HepG2 (cell line): ENCODE measurements at regions not wholly inside any gene's neighbourhood (a gene's known extent, or its start where the extent isn't known, plus 50 kb on each side); places are given as distances from the start of the nearest gene placed in this dataset.

Source experiments
- ATAC-seq: fragments of 200-7000 bp; cut with Tn5 transposase; 3 replicates; pipeline ENCODE4 v1.9.1; 2020; ENCODE audit warnings: mild to moderate bottlenecking, moderate library complexity
- BruUV-seq: library from RNA; stranded (reverse); fragments of 400-500 nt; replicated peaks from 2 replicates; lab custom pipeline; 2021; lab: Mats Ljungman, UMichigan
- CTCF ChIA-PET: fragments of 300-600 bp; formaldehyde crosslinking; extraction: SDS; loops from one replicate; lab custom pipeline; 2021; ENCODE audit warnings: low total read pairs, inconsistent platforms, low intra/inter-chr PET ratio; lab: Yijun Ruan, JAX
- POLR2A ChIA-PET: fragments of 350-600 bp; sonication (Branson Sonifier 250); formaldehyde crosslinking; loops from one replicate; lab custom pipeline; 2020; ENCODE audit warnings: antibody characterized with exemption, inconsistent platforms; lab: Yijun Ruan, JAX
- DNase-seq: peaks from one replicate; pipeline ENCODE4 v3.0.0-alpha.2; 2015; ENCODE audit warnings: low spot score
- FAIRE-seq: peaks from 3 replicates; lab custom pipeline; 2011; peaks lifted over from hg19 to GRCh38; lab: Jason Lieb, UNC
- H2AFZ ChIP-seq: one replicate; pipeline ENCODE4 v1.6.1; 2011; ENCODE audit warnings: low read length, inconsistent platforms
- H3K27ac ChIP-seq: fragments of 300-600 bp; 3 replicates; pipeline ENCODE4 v1.8.0; 2011; ENCODE audit warnings: mixed run types, mild to moderate bottlenecking, mixed read lengths, low read length, inconsistent platforms; ENCODE audit not compliant: insufficient read depth; ENCODE audit errors: extremely low read length
- H3K27me3 ChIP-seq, 2 experiments: fragments of 200-600 bp in 1 of 2; 2 replicates in 1 of 2; 3 replicates in 1 of 2; pipeline versions ENCODE4 v1.6.0 to v1.8.0; 2011; ENCODE audit warnings: low read length in 2 of 2, mild to moderate bottlenecking in 2 of 2, moderate library complexity in 2 of 2, inconsistent platforms in 1 of 2; ENCODE audit not compliant: insufficient read depth in 2 of 2, control insufficient read depth in 1 of 2
- H3K36me3 ChIP-seq, 2 experiments: fragments of 200-600 bp in 1 of 2; replicated peaks in 1 of 2; 2 replicates in 1 of 2; 3 replicates in 1 of 2; pipeline versions ENCODE4 v1.5.1 to v1.8.0; 2011; ENCODE audit warnings: low read length in 2 of 2, inconsistent platforms in 1 of 2; ENCODE audit not compliant: insufficient read depth in 2 of 2, control insufficient read depth in 1 of 2
- H3K4me1 ChIP-seq: 2 replicates; pipeline ENCODE4 v1.5.1; 2012; ENCODE audit warnings: low read length, inconsistent platforms; ENCODE audit not compliant: insufficient read depth
- H3K4me2 ChIP-seq: 2 replicates; pipeline ENCODE4 v1.6.0; 2011; ENCODE audit warnings: low read depth, low read length, inconsistent platforms
- H3K4me3 ChIP-seq, 3 experiments: fragments of 200-600 bp in 1 of 3; sonication (generic), shearing (Covaris generic) in 1 of 3; replicated peaks in 1 of 3; 2 replicates each; pipeline ENCODE4 v1.5.1; 2011 to 2016; ENCODE audit warnings: low read length in 3 of 3, inconsistent platforms in 2 of 3, low read depth in 2 of 3, mild to moderate bottlenecking in 2 of 3, control low read depth in 1 of 3, mixed read lengths in 1 of 3; ENCODE audit not compliant: insufficient read depth in 1 of 3
- H3K79me2 ChIP-seq: one replicate; pipeline ENCODE4 v1.6.1; 2011; ENCODE audit warnings: low read length, inconsistent platforms; ENCODE audit not compliant: insufficient read depth
- H3K9ac ChIP-seq: 2 replicates; pipeline ENCODE4 v1.6.0; 2011; ENCODE audit warnings: mild to moderate bottlenecking, low read depth, low read length, inconsistent platforms; ENCODE audit not compliant: insufficient read depth
- H3K9me3 ChIP-seq: 2 replicates; pipeline ENCODE4 v1.5.1; 2012; ENCODE audit warnings: mild to moderate bottlenecking, low read length
- H4K20me1 ChIP-seq: 2 replicates; pipeline ENCODE4 v1.6.0; 2011; ENCODE audit warnings: inconsistent platforms, mild to moderate bottlenecking, low read length, moderate library complexity; ENCODE audit not compliant: insufficient read depth
- ARNT ChIP-seq: fragments of 450-650 bp; IDR thresholded peaks from 2 replicates; pipeline ENCODE4 v1.6.1; 2017
- EP300 ChIP-seq, 3 experiments: sonication (generic) in 1 of 3; formaldehyde crosslinking in 1 of 3; IDR thresholded peaks; 2 replicates each; pipeline versions ENCODE4 v1.5.1 to v1.6.1; 2011 to 2020; ENCODE audit warnings: low read depth in 2 of 3, low read length in 2 of 3, borderline replicate concordance in 1 of 3, improper control_type of control experiment in 1 of 3, mild to moderate bottlenecking in 1 of 3, missing genetic modification reagents in 1 of 3, moderate library complexity in 1 of 3
- FOXM1 ChIP-seq: sonication (generic); formaldehyde crosslinking; IDR thresholded peaks from 2 replicates; pipeline ENCODE4 v1.5.0; 2020; ENCODE audit warnings: missing genetic modification reagents
- SIX4 ChIP-seq: sonication (generic); formaldehyde crosslinking; IDR thresholded peaks from 2 replicates; pipeline ENCODE4 v1.4.0; 2020; ENCODE audit warnings: missing genetic modification reagents
- ZNF777 ChIP-seq: sonication (generic); formaldehyde crosslinking; IDR thresholded peaks from 2 replicates; pipeline ENCODE4 v1.4.0; 2020; ENCODE audit warnings: missing genetic modification reagents
- WGBS: methylation state at CpG from one replicate; pipeline ENCODE4 v1.1.6; 2017; ENCODE audit warnings: low lambda C conversion rate; 5-methylcytosine and 5-hydroxymethylcytosine counted together
- in situ Hi-C: cut with HindIII; loops from 2 replicates; pipeline ENCODE4 v1.10.0; 2017; ENCODE audit warnings: low pct_unique_long_range_greater_than_20kb; ENCODE audit not compliant: extremely low pct_ligation_motif_present
- intact Hi-C: fragments of 100-400 bp; cut with micrococcal nuclease; formaldehyde crosslinking; loops from one replicate; pipeline ENCODE4 v1.10.0; 2022; ENCODE audit not compliant: unreplicated experiment
- TF ChIP-seq, protein P1 (sequence below): sonication (generic); formaldehyde crosslinking; IDR thresholded peaks from 2 replicates; pipeline ENCODE4 v1.9.0; 2021; ENCODE audit warnings: missing genetic modification reagents, mild to moderate bottlenecking, borderline replicate concordance

DNA sequence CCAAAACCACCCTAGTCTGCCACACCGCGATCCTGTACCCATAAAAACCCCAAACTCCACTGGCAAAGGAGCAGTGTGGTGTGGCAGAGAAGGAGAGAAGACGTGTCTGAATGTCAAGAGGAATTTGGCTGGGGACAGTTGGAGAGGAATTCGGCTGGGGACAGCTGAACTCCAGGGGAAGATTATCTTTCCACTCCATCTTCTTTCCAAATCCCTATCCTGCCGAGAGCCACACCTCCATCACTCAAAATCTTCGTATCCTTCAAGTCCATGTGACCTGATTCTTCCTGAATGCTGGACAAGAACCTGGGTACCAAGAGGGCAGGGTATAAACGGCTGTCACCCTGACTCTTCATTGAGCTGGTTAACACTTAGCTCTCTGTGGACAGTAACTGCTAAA lies 448.1 kb downstream of the ARHGEF28 start (continued):
- no peak for TF ChIP-seq SIX4
- no peak for TF ChIP-seq FOXM1 (CRISPR knock-in tag)
- no peak for TF ChIP-seq ZNF777 (CRISPR knock-in tag)
- TF ChIP-seq ARNT: no peak

DNA sequence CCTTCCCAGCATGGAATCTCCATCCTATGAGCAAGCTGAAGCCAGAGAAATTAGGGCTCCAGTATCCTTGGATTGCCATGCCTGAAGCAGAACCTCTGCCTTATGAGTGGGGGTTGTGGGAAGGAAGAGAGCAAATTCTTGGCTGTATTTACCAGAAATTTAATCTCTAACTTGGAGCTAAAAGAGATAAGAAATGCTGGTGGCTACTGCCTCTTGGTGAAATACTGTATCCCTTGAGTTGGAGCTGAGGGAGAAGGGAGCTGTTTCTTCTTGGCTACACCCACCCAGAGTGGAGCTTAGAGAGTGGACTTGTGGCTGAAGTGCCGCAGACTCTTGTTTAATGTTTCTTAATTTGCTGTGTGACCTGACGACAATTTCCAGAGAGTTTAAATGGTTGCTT lies 447.3 kb downstream of the ARHGEF28 start:
- Histone ChIP-seq H3K9me3 (no peaks in the 10 kb centered on the region), H3K9ac (no peak overlapping the region), H3K27me3 (peaks cover 1 to 25% of the 10 kb centered on the region in 2 experiments; a peak in 2 of 5 replicates), H3K4me2 (no peak overlapping the region), H4K20me1 (no peaks in the 10 kb centered on the region), H3K4me3 (no peak overlapping the region), H3K79me2 (no peaks in the 10 kb centered on the region), H3K36me3 (no peaks in the 10 kb centered on the region), H3K27ac (no peak overlapping the region), H2AFZ (no peak overlapping the region), H3K4me1 (no peaks in the 10 kb centered on the region)
- BruUV-seq: no TSS peak
- no peak for ATAC-seq
- no peak for DNase-seq
- CTCF ChIA-PET: no interaction called here
- in situ Hi-C loops (no loop called here), intact Hi-C loops (no loop called here)
- WGBS: 49% methylated on average over 2 of the region's 2 CpGs
- TF ChIP-seq, protein P1, sequence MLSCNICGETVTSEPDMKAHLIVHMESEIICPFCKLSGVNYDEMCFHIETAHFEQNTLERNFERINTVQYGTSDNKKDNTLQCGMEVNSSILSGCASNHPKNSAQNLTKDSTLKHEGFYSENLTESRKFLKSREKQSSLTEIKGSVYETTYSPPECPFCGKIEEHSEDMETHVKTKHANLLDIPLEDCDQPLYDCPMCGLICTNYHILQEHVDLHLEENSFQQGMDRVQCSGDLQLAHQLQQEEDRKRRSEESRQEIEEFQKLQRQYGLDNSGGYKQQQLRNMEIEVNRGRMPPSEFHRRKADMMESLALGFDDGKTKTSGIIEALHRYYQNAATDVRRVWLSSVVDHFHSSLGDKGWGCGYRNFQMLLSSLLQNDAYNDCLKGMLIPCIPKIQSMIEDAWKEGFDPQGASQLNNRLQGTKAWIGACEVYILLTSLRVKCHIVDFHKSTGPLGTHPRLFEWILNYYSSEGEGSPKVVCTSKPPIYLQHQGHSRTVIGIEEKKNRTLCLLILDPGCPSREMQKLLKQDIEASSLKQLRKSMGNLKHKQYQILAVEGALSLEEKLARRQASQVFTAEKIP (CRISPR knock-in tag): no peak
- TF ChIP-seq EP300 (IDR thresholded peaks at IDR 0.05; ENCODE audit: low read depth in 2 of 2, low read length in 2 of 2): no peak
- no peak for TF ChIP-seq EP300 (CRISPR knock-in tag; IDR thresholded peaks at IDR 0.05; ENCODE audit: borderline replicate concordance)
- POLR2A ChIA-PET: no interaction called here
- FAIRE-seq: no peak
